T1000 (cell line): ENCODE measurements at regions not wholly inside any gene's neighbourhood (a gene's known extent, or its start where the extent isn't known, plus 50 kb on each side); places are given as distances from the start of the nearest gene placed in this dataset.

Experiments
- DNase-seq: peaks from one replicate; lab custom pipeline; 2025; ENCODE audit warnings: mixed read lengths; lab: John Stamatoyannopoulos, UW

DNA sequence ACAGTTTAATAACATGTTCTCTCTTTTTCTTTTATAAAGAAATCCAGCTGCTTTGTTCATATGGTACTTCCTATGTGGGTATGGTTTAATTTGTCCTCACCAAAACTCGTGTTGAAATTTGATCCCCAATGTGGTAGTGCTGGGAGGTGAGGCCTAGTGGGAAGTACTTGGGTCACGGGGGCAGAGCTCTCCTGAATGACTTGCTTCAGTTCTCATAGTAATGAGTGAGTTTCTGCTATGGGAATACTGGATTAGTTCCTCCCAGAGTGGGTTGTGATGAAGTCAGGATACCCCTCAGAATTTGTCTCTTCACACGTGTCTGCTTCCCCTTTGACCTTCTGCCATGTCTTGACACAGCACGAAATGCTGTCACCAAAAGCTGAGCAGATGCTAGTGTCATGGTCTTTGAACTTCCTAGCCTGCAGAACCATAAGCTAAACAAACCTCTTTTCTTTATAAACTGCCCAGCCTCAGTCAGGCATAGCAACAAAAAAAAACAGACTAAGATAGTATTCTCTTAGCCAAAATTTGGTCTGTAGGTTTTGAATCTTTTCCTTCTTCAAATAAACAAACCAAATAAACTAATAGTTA is 87.8 kb upstream of the HS3ST5 start:
- no peak for DNase-seq

DNA sequence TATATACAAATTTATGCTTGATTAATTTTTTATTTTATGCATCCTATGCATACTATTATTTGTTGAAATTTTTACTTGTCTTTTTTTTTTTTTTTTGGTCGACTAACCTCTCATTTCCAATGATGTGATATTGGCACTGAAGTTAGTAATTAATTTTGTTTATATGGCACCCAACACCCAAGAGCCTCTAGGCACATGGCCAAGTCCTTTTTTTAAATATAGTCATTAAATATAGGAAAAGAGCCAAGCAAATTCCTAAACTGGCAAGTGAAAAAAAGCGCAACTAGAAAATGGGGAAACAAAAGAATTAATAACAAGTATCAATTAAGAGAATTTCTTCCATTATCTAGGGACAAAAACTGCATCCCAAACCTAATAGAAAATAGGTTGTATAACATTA is 85.5 kb upstream of the HS3ST5 start:
- DNase-seq, result no peak

DNA sequence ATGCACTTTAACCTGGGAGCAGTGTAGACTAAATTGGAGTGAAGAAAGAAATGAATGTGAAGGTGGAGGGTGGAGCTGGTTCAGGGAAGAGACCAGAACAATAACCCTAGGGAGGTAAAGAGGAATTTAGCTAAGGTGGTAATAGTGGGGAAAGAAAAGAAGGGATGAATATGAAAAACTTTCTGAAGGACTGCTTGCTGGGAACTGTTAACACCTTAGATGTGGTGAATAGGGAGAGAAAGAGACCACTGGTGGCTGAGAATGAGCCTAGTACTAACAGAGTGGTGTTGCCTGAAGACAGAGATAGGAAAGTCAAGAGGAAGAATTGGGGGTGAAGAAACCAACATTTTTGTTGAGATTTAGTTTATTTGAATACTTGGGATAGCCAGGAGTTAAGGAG is 78.4 kb upstream of the HS3ST5 start:
- no peak for DNase-seq

DNA sequence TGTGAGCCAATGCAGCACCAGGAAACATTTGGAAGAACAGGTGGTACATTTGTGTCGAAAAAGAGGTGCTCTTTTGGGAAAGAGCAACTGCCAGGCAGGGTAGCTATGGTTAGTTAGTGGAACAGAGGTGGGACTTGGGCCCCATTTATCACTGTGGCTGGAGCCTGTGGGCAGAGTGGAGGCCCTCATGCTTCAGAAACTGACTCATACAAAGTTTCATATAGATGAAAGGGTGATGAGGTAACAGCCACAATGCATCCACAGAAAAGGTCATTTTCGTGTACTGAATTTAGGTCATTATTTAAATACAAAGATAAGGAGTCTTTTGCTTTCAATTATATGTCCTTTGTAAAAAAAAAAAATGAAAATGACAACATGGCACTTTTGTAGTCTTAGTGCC is 76.4 kb upstream of the HS3ST5 start:
- DNase-seq, result no peak

- DNase-seq, result no peak
Observed at GRCh38 chr6:114418304-114418972, 75.6 kb upstream of the HS3ST5 start.

- no peak for DNase-seq
Observed at GRCh38 chr6:114407426-114408035, 64.7 kb upstream of the HS3ST5 start.

GRCh38 chr6:114404339-114404955 is 61.6 kb upstream of the HS3ST5 start:
- DNase-seq, result no peak

DNA sequence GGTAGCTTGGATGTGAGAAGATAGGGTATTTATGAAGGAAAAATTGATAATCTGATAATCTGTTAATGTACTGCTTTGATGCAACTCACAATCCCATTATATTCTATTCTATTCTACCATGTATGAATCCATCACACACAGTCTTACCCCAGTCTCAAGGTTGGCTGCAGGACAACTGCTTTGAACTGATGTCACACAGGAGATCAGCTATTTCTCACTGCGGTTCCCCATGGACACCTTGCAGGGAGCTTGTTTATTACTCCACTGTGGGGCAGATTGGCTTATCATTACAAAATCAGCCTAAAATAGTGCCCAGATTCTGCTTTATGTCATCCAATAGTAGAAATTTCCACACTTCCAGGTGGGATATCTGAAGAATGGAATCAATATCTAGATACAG is 61.0 kb upstream of the HS3ST5 start:
- no peak for DNase-seq

- DNase-seq, result no peak
Observed at GRCh38 chr6:114398481-114398880, 55.7 kb upstream of the HS3ST5 start.
